SK-N-SH (cell line): ENCODE measurements at regions not wholly inside any gene's neighbourhood (a gene's known extent, or its start where the extent isn't known, plus 50 kb on each side); places are given as distances from the start of the nearest gene placed in this dataset.

Experiments
- CTCF ChIA-PET: fragments of 300-600, 350-600 bp; formaldehyde crosslinking; extraction: SDS; loops from one replicate; lab custom pipeline; 2021; lab: Yijun Ruan, JAX
- POLR2A ChIA-PET: fragments of 350-600 bp; sonication (Branson Sonifier 250); formaldehyde crosslinking; extraction: SDS; loops from one replicate; lab custom pipeline; 2020; ENCODE audit warnings: antibody characterized with exemption, inconsistent platforms; lab: Yijun Ruan, JAX
- DNase-seq: peaks from one replicate; pipeline ENCODE4 v3.0.0; 2012
- H2AFZ ChIP-seq: fragments of 200-600 bp; sonication (generic); 2 replicates; pipeline ENCODE4 v1.8.1; 2016; ENCODE audit warnings: antibody characterized with exemption, mild to moderate bottlenecking, low read depth
- H3F3A ChIP-seq: fragments of 200-600 bp; sonication (generic); replicated peaks from 2 replicates; pipeline ENCODE3; 2016; ENCODE audit warnings: antibody characterized with exemption, mild to moderate bottlenecking; ENCODE audit not compliant: insufficient read depth
- H3K27ac ChIP-seq, 2 experiments: fragments of 200-500 bp in 1 of 2; fragments of 200-600 bp in 1 of 2; sonication (Bioruptor generic) in 1 of 2; sonication (generic), shearing (Covaris generic) in 1 of 2; 2 replicates each; pipeline versions ENCODE4 v1.5.1 to v1.6.1; 2014 to 2016; ENCODE audit warnings: low read depth in 2 of 2, inconsistent platforms in 1 of 2, low read length in 1 of 2, mild to moderate bottlenecking in 1 of 2, mixed read lengths in 1 of 2
- H3K27me3 ChIP-seq: fragments of 200-600 bp; sonication (generic), shearing (Covaris generic); 2 replicates; pipeline ENCODE4 v1.6.1; 2016; ENCODE audit warnings: mixed run types; ENCODE audit not compliant: insufficient read depth
- H3K36me3 ChIP-seq, 2 experiments: fragments of 200-500 bp in 1 of 2; fragments of 200-600 bp in 1 of 2; sonication (Bioruptor generic) in 1 of 2; sonication (generic) in 1 of 2; replicated peaks in 1 of 2; 2 replicates each; pipeline versions ENCODE3 to v1.5.1; 2014 to 2016; ENCODE audit warnings: low read length in 1 of 2, mild to moderate bottlenecking in 1 of 2; ENCODE audit not compliant: insufficient read depth in 2 of 2, control insufficient read depth in 1 of 2
- H3K4me1 ChIP-seq, 2 experiments: fragments of 200-500 bp in 1 of 2; fragments of 200-600 bp in 1 of 2; sonication (Bioruptor generic) in 1 of 2; sonication (generic), shearing (Covaris generic) in 1 of 2; 2 replicates each; pipeline versions ENCODE4 v1.5.1 to v1.6.1; 2014 to 2016; ENCODE audit warnings: low read depth in 1 of 2, low read length in 1 of 2, mixed run types in 1 of 2; ENCODE audit not compliant: insufficient read depth in 2 of 2, control insufficient read depth in 1 of 2
- H3K4me2 ChIP-seq: fragments of 200-600 bp; sonication (generic), shearing (Covaris generic); 2 replicates; pipeline ENCODE4 v1.6.1; 2017; ENCODE audit warnings: mixed run types
- H3K4me3 ChIP-seq, 2 experiments: fragments of 200-500 bp in 1 of 2; fragments of 200-600 bp in 1 of 2; sonication (Bioruptor generic) in 1 of 2; sonication (generic), shearing (Covaris generic) in 1 of 2; 2 replicates each; pipeline versions ENCODE4 v1.5.1 to v1.8.1; 2014 to 2016; ENCODE audit warnings: low read depth in 2 of 2, inconsistent platforms in 1 of 2, low read length in 1 of 2, mild to moderate bottlenecking in 1 of 2, mixed read lengths in 1 of 2, moderate library complexity in 1 of 2
- H3K79me2 ChIP-seq: fragments of 200-600 bp; sonication (generic); 2 replicates; pipeline ENCODE4 v1.8.1; 2017; ENCODE audit warnings: mild to moderate bottlenecking; ENCODE audit not compliant: insufficient read depth
- H3K9ac ChIP-seq: fragments of 200-600 bp; sonication (generic); 2 replicates; pipeline ENCODE4 v1.6.1; 2017; ENCODE audit warnings: mixed run types
- H3K9me2 ChIP-seq: fragments of 200-600 bp; sonication (generic); 2 replicates; pipeline ENCODE4 v1.6.1; 2017; ENCODE audit warnings: mixed run types
- H3K9me3 ChIP-seq: fragments of 200-600 bp; sonication (generic); 2 replicates; pipeline ENCODE4 v1.6.1; 2017; ENCODE audit warnings: mixed run types, mild to moderate bottlenecking, moderate library complexity
- H4K20me1 ChIP-seq: fragments of 200-600 bp; sonication (generic); 2 replicates; pipeline ENCODE4 v1.6.1; 2017; ENCODE audit warnings: mild to moderate bottlenecking, mixed run types; ENCODE audit not compliant: insufficient read depth
- CHD2 ChIP-seq: fragments of 150-350 bp; IDR thresholded peaks from 2 replicates; pipeline ENCODE4 v1.6.1; 2018; ENCODE audit warnings: low read length; ENCODE audit not compliant: partially characterized antibody
- ELF1 ChIP-seq: IDR thresholded peaks from 2 replicates; pipeline ENCODE4 v1.4.0; 2012
- EP300 ChIP-seq, 2 experiments: IDR thresholded peaks; 2 replicates each; pipeline versions ENCODE4 v1.4.0 to v1.6.1; 2012; ENCODE audit warnings: borderline replicate concordance in 1 of 2, low read depth in 1 of 2, low read length in 1 of 2
- EZH2phosphoT487 ChIP-seq: fragments of 200-600 bp; sonication (generic); IDR thresholded peaks from 2 replicates; pipeline ENCODE4 v1.6.1; 2017; ENCODE audit warnings: low read depth, mixed run types, mild to moderate bottlenecking, antibody characterized with exemption, moderate library complexity, borderline replicate concordance
- FOSL2 ChIP-seq: IDR thresholded peaks from 2 replicates; pipeline ENCODE4 v1.4.0; 2012; ENCODE audit warnings: low read depth, mild to moderate bottlenecking, moderate library complexity, borderline replicate concordance
- FOXM1 ChIP-seq: IDR thresholded peaks from 2 replicates; pipeline ENCODE4 v1.4.0; 2012; ENCODE audit warnings: low read depth, mild to moderate bottlenecking
- GABPA ChIP-seq: IDR thresholded peaks from 2 replicates; pipeline ENCODE4 v1.4.0; 2012; ENCODE audit warnings: low read depth, mild to moderate bottlenecking
- MXI1 ChIP-seq: IDR thresholded peaks from 2 replicates; pipeline ENCODE4 v1.6.1; 2012; ENCODE audit warnings: mild to moderate bottlenecking, low read depth, low read length, improper control_type of control experiment
- NFIC ChIP-seq: IDR thresholded peaks from 2 replicates; pipeline ENCODE4 v1.4.0; 2012; ENCODE audit warnings: borderline replicate concordance
- NRF1 ChIP-seq: IDR thresholded peaks from 2 replicates; pipeline ENCODE4 v1.6.1; 2012; ENCODE audit warnings: low read depth, mild to moderate bottlenecking, low read length
- RCOR1 ChIP-seq: fragments of 150-350 bp; IDR thresholded peaks from 2 replicates; pipeline ENCODE4 v1.6.1; 2017; ENCODE audit warnings: antibody characterized with exemption, low read length
- RXRA ChIP-seq: IDR thresholded peaks from 2 replicates; pipeline ENCODE4 v1.4.0; 2012; ENCODE audit warnings: low read depth, mild to moderate bottlenecking, borderline replicate concordance
- SIN3A ChIP-seq: IDR thresholded peaks from 2 replicates; pipeline ENCODE4 v1.6.1; 2012; ENCODE audit warnings: low read depth, mild to moderate bottlenecking, low read length, moderate library complexity, borderline replicate concordance
- SMC3 ChIP-seq: IDR thresholded peaks from 2 replicates; pipeline ENCODE4 v1.6.1; 2012; ENCODE audit warnings: low read depth, low read length, improper control_type of control experiment
- TAF1 ChIP-seq: IDR thresholded peaks from 2 replicates; pipeline ENCODE4 v1.6.1; 2012; ENCODE audit warnings: low read depth, mild to moderate bottlenecking, low read length, moderate library complexity, borderline replicate concordance
- YY1 ChIP-seq: IDR thresholded peaks from 2 replicates; pipeline ENCODE4 v1.4.0; 2012; ENCODE audit warnings: low read depth, mild to moderate bottlenecking
- WGBS: methylation state at CpG from one replicate; pipeline ENCODE4 v1.1.6; 2017; ENCODE audit warnings: low lambda C conversion rate; 5-methylcytosine and 5-hydroxymethylcytosine counted together
- TF ChIP-seq, protein P1 (sequence below): IDR thresholded peaks from 2 replicates; pipeline ENCODE4 v1.4.0; 2012; ENCODE audit warnings: low read depth
- TF ChIP-seq, protein P2 (sequence below): IDR thresholded peaks from 2 replicates; pipeline ENCODE4 v1.4.0; 2012; ENCODE audit warnings: low read depth, borderline replicate concordance
- TF ChIP-seq, protein P3 (sequence below): fragments of 150-350 bp; IDR thresholded peaks from 2 replicates; pipeline ENCODE4 v1.6.1; 2017; ENCODE audit warnings: antibody characterized with exemption, low read length, low read depth, borderline replicate concordance
- TF ChIP-seq, protein P4 (sequence below): IDR thresholded peaks from 2 replicates; pipeline ENCODE4; 2012
- TF ChIP-seq, protein P5 (sequence below): IDR thresholded peaks from 2 replicates; pipeline ENCODE4 v1.4.0; 2012; ENCODE audit warnings: low read depth, borderline replicate concordance
- TF ChIP-seq, protein P6 (sequence below): IDR thresholded peaks from 2 replicates; pipeline ENCODE4 v1.6.1; 2012; ENCODE audit warnings: mild to moderate bottlenecking, low read depth, low read length, moderate library complexity

DNA sequence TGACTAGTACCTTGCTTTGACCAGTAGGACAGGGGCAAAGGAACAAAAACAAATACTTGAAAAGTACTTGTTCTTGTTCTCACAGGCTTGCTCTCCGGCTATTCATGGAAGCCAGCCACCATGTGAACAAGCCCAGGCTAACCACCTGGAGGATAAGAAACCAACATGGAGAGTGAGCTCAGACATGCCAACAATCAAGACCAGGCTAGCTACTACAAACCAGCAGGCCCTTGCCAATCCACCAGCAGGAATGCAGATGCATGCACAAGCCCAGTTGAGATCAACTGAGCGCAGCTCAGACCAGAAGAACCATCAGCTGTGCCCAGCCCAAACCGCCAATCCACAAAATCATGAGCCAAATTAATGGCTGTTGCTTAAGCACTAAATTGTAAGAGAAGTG lies 180.1 kb upstream of the ISX start:
- Histone ChIP-seq H4K20me1 (no peaks in the 10 kb centered on the region), H3K27me3 (no peaks in the 10 kb centered on the region), H2AFZ (no peak overlapping the region), H3K4me2 (no peak overlapping the region), H3K4me3 (no peak overlapping the region), H3K9ac (no peak overlapping the region), H3K79me2 (no peaks in the 10 kb centered on the region), H3K9me2 (no peaks in the 10 kb centered on the region), H3K9me3 (no peaks in the 10 kb centered on the region), H3F3A (no peaks in the 10 kb centered on the region), H3K27ac (no peak overlapping the region), H3K4me1 (no peaks in the 10 kb centered on the region), H3K36me3 (no peaks in the 10 kb centered on the region)
- POLR2A ChIA-PET, result no interaction called here
- CTCF ChIA-PET, result no interaction called here
- WGBS, result 3% methylated on average over 3 of the region's 3 CpGs
- DNase-seq, result no peak
- TF ChIP-seq ELF1 (no peak), SIN3A (no peak), TAF1 (no peak), FOSL2 (no peak), CHD2 (no peak), FOXM1 (no peak), EZH2phosphoT487 (no peak), RXRA (no peak), YY1 (no peak), MXI1 (no peak)
- TF ChIP-seq, protein P1, sequence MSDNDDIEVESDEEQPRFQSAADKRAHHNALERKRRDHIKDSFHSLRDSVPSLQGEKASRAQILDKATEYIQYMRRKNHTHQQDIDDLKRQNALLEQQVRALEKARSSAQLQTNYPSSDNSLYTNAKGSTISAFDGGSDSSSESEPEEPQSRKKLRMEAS, result no peak

DNA sequence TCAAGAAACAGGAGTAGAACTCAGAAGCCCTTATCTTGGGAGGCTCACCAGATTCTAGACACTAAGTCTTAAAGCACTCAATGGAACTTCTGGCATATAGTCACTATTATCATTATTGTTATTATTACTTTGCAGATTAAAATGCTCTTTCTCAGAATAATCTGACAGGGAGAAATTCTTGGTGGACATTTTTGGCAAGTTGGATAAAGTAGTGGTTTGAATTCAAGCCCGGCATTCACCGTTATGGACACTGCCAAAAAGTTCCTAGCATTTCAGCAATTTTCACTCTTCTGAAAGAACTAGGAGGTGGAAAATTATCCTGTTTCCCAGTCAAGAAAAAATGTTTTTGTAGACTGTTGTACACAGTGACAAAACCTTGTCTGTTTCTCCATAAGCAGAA lies 179.6 kb upstream of the ISX start:
- Histone ChIP-seq H3K36me3 (no peaks in the 10 kb centered on the region), H3K9ac (no peak overlapping the region), H3K27ac (no peak overlapping the region), H4K20me1 (no peaks in the 10 kb centered on the region), H3F3A (no peaks in the 10 kb centered on the region), H3K9me3 (no peaks in the 10 kb centered on the region), H2AFZ (no peak overlapping the region), H3K4me2 (no peak overlapping the region), H3K4me1 (no peaks in the 10 kb centered on the region), H3K27me3 (no peaks in the 10 kb centered on the region), H3K9me2 (no peaks in the 10 kb centered on the region), H3K79me2 (no peaks in the 10 kb centered on the region), H3K4me3 (no peak overlapping the region)
- POLR2A ChIA-PET, result no interaction called here
- CTCF ChIA-PET, result no interaction called here
- DNase-seq, result no peak
- 13% methylated on average over 2 of the region's 2 CpGs for WGBS
- TF ChIP-seq, protein P2, sequence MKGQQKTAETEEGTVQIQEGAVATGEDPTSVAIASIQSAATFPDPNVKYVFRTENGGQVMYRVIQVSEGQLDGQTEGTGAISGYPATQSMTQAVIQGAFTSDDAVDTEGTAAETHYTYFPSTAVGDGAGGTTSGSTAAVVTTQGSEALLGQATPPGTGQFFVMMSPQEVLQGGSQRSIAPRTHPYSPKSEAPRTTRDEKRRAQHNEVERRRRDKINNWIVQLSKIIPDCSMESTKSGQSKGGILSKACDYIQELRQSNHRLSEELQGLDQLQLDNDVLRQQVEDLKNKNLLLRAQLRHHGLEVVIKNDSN, result no peak
- no peak for TF ChIP-seq RCOR1
- TF ChIP-seq NRF1, result no peak
- TF ChIP-seq GABPA, result no peak
- TF ChIP-seq NFIC, result no peak
- TF ChIP-seq, protein P3, sequence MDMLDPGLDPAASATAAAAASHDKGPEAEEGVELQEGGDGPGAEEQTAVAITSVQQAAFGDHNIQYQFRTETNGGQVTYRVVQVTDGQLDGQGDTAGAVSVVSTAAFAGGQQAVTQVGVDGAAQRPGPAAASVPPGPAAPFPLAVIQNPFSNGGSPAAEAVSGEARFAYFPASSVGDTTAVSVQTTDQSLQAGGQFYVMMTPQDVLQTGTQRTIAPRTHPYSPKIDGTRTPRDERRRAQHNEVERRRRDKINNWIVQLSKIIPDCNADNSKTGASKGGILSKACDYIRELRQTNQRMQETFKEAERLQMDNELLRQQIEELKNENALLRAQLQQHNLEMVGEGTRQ, result no peak
- no peak for TF ChIP-seq YY1
- TF ChIP-seq, protein P4, sequence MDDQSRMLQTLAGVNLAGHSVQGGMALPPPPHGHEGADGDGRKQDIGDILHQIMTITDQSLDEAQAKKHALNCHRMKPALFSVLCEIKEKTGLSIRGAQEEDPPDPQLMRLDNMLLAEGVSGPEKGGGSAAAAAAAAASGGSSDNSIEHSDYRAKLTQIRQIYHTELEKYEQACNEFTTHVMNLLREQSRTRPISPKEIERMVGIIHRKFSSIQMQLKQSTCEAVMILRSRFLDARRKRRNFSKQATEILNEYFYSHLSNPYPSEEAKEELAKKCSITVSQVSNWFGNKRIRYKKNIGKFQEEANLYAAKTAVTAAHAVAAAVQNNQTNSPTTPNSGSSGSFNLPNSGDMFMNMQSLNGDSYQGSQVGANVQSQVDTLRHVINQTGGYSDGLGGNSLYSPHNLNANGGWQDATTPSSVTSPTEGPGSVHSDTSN, result no peak
- TF ChIP-seq SMC3, result no peak
- TF ChIP-seq, protein P5, sequence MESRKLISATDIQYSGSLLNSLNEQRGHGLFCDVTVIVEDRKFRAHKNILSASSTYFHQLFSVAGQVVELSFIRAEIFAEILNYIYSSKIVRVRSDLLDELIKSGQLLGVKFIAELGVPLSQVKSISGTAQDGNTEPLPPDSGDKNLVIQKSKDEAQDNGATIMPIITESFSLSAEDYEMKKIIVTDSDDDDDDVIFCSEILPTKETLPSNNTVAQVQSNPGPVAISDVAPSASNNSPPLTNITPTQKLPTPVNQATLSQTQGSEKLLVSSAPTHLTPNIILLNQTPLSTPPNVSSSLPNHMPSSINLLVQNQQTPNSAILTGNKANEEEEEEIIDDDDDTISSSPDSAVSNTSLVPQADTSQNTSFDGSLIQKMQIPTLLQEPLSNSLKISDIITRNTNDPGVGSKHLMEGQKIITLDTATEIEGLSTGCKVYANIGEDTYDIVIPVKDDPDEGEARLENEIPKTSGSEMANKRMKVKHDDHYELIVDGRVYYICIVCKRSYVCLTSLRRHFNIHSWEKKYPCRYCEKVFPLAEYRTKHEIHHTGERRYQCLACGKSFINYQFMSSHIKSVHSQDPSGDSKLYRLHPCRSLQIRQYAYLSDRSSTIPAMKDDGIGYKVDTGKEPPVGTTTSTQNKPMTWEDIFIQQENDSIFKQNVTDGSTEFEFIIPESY, result no peak
- TF ChIP-seq, protein P6, sequence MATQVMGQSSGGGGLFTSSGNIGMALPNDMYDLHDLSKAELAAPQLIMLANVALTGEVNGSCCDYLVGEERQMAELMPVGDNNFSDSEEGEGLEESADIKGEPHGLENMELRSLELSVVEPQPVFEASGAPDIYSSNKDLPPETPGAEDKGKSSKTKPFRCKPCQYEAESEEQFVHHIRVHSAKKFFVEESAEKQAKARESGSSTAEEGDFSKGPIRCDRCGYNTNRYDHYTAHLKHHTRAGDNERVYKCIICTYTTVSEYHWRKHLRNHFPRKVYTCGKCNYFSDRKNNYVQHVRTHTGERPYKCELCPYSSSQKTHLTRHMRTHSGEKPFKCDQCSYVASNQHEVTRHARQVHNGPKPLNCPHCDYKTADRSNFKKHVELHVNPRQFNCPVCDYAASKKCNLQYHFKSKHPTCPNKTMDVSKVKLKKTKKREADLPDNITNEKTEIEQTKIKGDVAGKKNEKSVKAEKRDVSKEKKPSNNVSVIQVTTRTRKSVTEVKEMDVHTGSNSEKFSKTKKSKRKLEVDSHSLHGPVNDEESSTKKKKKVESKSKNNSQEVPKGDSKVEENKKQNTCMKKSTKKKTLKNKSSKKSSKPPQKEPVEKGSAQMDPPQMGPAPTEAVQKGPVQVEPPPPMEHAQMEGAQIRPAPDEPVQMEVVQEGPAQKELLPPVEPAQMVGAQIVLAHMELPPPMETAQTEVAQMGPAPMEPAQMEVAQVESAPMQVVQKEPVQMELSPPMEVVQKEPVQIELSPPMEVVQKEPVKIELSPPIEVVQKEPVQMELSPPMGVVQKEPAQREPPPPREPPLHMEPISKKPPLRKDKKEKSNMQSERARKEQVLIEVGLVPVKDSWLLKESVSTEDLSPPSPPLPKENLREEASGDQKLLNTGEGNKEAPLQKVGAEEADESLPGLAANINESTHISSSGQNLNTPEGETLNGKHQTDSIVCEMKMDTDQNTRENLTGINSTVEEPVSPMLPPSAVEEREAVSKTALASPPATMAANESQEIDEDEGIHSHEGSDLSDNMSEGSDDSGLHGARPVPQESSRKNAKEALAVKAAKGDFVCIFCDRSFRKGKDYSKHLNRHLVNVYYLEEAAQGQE, result no peak
- TF ChIP-seq EP300 (IDR thresholded peaks at IDR 0.05; ENCODE audit: borderline replicate concordance in 1 of 2, low read depth in 1 of 2, low read length in 1 of 2), result no peak
